HG03060 (cell line): ENCODE measurements at regions not wholly inside any gene's neighbourhood (a gene's known extent, or its start where the extent isn't known, plus 50 kb on each side); places are given as distances from the start of the nearest gene placed in this dataset.

ENCODE experiments used
- ATAC-seq: cut with Tn5 transposase; IDR thresholded peaks from one replicate; pipeline ENCODE4 v1.9.1; 2021; ENCODE audit warnings: low read depth, moderate number of reproducible peaks; ENCODE audit not compliant: unreplicated experiment

DNA sequence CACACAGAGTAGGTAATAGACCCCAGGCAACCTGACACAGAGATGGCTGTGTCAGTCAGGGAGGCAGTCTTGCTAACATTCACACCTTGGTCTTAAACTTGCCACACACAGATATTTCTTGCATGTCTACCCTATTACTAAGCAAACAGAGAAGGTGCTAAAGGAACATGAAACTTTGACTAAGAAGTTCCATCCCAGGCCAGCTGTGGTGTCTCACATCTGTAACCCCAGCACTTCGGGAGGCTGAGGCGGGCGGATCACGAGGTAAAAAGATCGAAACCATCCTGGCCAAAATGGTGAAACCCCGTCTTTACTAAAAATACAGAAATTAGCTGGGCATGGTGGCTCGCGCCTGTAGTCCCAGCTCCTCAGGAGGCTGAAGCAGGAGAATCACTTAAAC is 222.4 kb upstream of the JARID2 start:
- ATAC-seq, result peak; percentile 90

DNA sequence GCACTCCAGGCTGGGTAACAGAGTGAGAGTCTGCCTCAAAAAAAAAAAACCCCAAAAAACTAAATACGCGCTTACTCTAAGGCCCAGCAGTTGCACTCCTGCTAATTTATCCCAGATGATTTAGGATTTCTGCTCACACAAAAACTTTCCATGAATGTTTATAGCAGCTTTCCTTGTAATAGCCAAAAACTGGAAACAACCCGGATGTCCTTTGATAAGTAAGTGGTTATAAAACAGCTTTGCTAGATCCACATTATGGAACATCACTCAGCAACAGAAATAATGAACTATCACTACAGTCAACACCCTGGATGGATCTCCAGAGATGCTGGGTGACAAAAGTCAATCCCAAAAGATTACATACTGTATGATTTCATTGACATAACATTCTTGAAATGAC is 220.4 kb upstream of the JARID2 start:
- no peak for ATAC-seq

DNA sequence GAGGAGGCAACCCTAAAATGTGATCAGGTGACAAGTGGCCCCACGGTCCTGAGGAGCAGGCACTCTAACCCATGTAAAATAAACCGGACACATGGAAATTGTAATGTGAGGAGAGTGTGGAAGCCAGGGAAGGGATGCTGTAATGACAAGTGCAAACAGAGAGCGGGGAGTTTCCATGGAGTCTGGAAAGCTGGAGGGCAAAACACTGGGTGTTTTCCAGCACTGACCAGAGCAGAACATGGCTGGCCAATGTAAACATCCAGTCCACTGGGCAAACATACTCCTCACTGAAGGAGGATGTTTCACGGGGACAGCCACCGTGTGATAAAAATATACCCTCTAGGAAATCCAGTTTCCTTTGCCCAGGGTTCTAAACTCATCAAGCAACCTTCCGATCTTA is 219.0 kb upstream of the JARID2 start:
- ATAC-seq, result no peak

DNA sequence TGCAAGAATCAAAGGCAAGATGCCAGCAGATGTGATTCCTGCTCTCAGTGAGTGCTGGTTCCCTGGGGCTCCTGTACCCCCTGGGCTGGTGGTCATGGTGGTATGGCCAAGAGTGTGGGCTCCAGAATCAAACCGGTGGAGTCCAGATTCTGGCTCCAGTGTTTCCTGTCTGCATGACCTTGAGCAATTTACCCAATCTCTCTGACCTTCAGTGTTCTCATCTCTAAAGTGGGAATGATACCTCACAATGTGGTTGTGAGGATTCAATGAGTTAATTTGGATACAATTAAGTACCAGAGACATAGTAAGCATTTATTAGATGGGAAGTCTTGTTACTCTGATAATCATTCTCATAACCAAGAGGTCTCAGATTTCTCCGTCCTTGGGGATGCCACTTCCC is 218.4 kb upstream of the JARID2 start:
- no peak for ATAC-seq

DNA sequence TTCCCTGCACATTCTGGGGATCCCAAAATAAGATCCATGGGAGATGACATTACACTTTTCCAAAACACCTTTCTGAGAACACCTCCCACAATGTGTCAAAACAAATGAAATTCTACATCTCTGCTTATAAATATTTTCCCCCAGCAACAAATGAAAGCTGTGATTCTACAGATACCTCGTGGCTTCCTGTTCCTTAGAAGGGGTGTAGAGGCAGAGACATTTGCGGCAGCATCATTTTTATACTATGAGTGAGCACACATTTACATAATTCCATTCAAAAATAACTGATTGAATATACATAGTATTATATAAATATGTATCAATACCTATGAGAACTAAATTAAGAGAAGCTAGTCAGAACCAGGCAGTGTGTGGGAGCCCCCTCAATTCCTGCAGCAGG is 213.9 kb upstream of the JARID2 start:
- ATAC-seq, result no peak

DNA sequence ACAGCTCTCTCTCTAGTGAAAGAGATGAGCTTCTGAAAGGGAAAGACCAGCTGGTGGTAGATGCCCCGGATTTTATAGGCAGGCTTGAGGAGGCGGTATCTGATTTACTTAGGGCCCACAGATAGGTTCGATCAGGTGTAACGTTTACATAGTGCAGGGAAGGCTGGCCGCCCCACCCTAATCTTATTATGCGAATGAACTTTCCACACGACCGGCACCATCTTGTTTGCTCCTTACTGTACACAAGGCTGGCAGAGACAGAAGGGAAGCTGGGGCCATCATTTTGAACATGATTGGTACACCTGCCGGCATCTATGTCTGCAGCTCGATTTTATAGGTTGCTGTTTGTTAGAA is 212.0 kb upstream of the JARID2 start:
- no peak for ATAC-seq

DNA sequence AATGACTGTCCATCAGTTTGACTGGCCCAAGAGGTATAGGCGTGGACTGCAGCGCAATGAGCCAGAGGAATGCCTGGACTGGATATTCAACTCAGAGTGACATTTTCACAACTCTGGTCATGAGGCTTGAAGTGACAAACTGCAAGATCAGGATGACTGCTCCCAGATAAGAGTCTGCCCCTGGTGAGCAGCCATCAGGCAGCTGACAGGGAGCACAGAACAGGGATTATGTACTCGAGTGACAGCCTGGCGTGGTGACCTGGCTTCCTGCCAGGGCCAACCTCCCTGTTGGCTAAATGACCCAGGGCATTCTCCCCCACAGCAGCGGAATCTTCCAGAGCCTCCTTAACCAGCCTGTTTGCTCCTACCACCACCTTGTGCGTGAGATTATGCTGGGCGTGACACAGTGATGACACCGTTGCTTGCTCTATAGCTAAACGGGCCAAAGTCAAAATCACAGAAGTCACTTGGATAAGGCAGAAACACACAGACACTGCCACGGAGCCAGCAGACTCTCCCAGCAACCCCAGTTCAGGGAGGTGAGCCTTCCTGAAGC is 209.1 kb upstream of the JARID2 start:
- ATAC-seq, result no peak

DNA sequence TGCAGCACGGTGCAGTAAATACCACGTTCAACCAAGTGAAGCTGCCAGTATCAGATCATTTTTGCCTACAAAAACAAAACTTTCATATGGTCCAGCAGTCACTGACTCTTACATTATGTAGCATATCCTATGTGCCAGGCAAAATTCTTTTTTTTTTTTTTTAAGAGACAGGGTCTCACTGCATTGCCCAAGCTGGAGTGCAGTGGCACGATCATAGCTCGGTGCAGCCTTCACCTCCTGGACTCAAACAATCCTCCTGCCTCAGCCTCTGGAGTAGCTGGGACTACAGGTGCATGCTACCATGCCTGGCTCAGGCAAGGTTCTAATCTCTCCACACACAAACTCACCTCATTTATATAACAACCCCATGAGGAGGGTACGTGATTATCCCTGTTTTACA is 208.6 kb upstream of the JARID2 start:
- ATAC-seq, result no peak

DNA sequence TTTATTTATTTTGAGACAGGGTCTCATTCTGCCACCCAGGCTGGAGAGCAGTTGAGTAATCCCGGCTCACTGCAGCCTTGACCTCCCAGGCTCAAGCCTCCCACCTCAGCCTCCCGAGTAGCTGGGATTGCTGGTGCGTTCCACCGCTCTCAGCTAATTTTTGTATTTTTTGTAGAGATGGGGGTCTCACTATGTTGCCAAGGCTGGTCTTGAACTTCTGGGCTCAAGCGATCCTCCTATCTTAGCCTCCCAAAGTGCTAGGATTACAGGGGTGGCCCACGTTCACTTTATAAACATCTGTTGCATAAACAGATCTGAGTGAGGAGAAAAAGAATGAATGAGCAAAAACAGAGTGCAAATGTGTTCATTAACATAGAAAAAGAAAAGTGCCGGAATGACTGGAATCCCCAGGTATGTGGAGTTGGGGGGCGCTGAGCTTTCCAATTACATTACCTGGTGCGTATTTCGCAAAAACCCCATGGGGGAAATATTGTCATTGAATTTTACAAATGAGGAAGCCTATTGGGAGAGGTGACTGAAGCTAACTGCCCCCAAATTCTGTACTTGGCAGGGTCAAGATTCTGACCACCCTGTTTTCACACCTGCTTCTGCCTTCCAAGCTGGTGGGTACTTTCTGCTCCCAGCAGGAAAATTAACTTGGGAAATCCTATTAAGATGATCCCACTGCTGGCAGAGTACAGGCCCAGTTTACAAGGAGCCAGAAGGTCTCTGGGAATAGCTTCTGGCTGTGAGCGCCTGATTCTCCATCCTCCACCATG is 207.7 kb upstream of the JARID2 start:
- ATAC-seq, result no peak

DNA sequence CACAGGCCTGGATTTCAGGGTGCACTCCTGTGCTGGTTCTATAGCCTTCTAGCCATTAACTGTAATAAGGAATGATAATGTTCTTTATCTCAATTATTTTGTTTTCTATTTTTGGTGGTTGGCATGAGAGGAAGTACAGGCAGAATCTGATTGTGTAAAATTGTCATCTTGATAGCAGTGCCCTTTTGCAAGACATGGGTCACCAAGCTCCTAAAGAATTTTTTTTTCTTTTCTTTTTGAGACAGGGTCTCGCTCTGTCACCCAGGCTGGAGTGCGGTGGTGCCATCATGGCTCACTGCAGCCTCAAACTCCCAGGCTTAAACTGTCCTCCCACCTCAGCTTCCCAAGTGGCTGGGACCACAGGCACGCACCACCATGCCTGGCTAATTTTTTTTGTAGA is 206.7 kb upstream of the JARID2 start:
- ATAC-seq, result no peak

DNA sequence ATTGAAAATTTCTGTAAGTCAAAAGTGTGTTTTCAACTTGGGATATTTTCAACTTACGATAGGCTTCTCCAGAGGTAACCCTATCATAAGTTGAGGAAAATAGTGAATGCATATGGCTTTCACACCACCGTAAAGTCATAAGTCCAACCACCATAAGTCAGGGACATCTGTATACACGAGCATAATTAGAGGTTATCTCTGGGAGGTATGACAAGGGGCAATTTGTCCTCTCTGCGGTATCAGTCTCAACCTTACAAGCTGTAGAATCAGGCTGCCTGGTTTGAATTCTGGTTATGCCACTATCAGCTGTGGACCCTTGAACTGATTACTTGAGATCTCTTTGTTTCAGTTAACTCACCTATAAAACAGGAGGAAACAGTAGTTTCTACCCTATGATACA is 202.9 kb upstream of the JARID2 start:
- ATAC-seq, result no peak

DNA sequence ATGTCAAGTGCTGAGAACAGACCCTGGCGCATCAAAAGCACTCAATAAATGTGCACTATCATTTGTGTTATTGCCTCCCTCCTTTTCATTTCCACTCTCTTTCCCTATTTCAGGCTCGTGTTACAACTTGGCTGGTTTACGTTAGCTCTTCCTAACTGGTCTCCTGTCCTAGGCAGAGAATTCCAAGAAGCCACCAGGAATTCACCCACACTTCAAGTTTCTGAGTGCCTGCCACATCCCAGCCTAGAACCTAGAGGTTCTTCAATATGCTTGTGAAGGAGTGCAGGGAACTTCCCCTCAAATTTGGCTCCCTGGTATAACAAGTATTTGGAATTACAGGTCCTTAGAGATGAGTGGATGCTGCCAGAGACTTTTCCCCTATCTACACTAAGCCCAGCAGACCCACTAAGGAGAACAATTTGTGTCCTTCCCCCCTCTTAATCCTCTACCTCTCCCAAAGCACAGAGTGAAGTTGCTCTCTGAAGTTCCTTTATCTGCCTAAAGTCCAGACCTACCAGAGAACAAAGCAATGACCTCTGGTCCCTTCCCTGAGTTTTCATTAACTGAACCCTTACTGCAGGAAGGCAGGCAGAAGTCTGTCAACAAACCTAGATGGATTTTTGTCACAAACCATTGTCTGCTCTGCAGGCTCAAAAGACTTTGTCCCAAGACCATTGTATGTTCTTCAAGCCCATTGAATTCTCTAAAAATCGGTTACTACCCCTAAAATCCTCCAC is 201.6 kb upstream of the JARID2 start:
- ATAC-seq, result no peak

DNA sequence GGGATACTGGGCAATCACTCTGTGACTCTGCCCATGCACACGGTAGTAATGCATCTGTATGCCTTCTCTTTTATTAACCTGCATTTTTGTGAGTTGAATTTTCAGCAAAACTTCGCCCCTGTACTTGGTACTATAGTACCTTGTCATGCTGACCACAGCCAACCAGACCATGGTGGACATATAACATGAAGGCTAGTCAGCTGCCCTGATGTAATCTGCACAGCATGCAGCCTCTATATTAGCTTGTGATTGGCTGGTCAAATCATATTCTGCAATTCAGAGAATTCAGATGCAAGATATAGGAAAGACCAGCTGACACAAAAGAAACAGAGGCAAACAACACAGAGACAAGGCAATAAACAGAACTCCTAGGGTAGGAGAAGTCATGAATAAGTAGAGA is 200.9 kb upstream of the JARID2 start:
- ATAC-seq, result no peak

DNA sequence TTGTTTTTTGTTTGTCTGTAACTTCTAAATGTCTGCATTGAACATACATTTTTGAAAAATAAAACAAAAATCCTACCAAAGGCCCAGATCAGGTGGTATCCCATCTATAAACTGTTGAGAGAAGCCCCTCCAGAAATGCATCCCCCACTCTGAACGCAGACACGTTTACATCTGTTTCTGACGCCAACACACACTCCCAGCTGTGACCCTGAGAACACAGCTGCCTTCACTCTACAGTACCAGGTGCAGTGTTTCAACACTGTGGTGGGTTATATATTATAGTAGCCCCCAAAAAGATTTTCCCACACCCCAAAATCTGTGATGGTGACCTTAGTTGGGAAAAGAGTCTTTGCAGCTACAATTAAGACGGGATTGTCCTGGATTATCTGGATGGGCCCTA is 199.1 kb upstream of the JARID2 start:
- ATAC-seq, result no peak

DNA sequence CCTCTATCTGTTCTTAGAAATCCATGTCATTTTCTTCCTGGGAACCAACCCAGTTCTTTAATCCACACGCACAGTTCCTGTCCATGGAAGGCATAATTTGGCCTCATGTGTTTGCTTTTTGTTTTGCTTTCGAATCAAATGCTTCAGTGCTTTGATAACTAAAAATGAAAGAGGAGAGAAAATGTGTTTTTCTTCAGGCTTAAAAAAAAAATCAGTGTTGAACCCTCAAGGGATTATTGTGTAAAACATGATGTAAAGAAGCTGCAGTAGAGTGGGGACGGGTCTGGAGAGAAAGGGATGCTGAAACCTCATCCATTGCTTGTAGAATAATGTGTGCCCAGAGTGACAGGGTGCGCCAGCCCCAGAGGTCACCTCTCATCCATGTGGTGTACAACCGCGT is 197.5 kb upstream of the JARID2 start:
- ATAC-seq, result no peak

DNA sequence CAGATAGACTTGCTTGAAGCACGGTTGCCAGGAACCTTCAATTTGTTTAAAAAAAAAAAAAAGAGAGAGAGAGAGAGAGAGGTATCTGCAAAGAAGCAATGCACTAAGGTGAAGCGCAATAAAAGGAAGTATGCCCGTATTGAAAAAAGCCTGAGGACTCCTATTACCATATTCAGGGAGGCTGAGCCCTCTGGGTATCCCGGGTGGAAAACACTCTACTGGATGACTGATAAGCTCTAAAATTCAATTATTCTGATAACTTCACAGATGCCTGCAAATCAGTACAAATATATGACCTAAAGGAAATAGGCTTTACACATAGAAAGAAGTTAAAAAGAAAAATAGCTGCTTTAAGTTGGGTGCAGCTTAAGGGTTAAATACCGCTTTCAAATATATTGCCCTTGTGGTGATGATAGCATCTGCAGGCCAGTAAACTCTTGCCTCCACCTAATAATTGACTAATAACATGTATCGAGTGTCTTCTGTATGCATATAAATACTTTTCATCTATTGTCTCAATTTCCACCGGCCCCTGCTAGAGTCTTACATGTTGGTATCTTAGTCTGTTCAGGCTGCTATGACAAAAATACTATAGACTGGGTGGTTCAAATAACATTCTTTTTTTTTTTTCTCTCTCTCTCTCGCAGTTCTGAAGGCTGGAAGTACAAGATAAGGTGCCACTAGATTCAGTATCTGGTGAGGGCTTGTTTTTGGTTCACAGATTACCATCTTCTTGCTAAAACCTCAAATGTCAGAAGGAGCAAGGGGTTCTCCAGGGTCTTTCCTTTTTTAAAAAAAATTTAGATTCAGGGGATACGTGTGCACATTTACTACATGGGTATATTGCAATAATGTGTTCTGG is 187.4 kb upstream of the JARID2 start:
- ATAC-seq, result no peak

DNA sequence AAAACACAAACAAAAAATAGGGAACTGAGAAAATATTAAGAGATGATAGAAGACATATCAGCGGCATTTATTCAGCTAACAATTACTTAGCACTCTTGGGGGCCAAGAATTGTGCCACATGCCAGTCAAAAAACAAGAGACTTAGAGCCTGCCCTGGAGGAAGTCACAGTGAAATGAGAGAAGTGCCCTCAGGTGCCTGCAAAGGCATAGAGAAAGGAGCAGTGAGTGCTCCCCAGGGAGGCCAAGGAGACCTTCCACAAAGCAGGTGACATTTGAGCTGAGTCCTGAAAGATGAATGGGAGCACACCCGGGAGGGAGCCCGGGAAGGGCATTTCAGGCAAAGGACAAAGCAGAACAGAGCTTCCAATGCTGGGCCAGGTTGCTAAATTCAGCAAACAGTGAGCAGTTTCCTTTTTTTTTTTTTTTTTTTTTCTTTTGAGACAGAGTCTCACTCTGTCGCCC is 184.7 kb upstream of the JARID2 start:
- ATAC-seq, result no peak

DNA sequence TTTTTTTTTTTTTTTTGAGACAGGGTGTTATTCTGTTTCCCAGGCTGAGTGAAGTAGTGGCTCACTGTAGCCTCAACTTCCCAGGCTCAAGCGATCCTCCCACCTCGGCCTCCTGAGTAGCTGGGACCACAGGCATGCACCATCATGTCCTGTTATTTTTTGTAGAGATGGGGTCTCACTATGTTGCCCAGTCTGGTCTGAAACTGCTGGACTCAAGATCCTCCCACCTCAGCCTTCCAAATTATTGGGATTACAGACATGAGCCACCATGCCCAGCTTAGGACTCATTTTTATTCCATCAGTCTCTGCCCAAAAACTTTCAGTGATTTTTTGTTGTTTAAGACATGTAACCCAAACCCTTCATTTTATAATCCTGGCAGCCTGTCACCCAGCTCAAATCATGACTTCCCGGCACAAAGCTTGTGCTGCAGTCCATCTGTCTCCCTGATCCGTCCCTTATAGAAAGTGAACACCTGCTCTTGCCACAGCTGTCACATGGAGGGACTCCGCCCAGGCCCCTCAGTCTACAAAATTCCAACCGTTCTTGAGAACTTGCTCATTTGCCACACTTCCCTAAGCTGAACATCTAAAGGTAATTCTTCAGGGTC is 183.9 kb upstream of the JARID2 start:
- ATAC-seq, result no peak

DNA sequence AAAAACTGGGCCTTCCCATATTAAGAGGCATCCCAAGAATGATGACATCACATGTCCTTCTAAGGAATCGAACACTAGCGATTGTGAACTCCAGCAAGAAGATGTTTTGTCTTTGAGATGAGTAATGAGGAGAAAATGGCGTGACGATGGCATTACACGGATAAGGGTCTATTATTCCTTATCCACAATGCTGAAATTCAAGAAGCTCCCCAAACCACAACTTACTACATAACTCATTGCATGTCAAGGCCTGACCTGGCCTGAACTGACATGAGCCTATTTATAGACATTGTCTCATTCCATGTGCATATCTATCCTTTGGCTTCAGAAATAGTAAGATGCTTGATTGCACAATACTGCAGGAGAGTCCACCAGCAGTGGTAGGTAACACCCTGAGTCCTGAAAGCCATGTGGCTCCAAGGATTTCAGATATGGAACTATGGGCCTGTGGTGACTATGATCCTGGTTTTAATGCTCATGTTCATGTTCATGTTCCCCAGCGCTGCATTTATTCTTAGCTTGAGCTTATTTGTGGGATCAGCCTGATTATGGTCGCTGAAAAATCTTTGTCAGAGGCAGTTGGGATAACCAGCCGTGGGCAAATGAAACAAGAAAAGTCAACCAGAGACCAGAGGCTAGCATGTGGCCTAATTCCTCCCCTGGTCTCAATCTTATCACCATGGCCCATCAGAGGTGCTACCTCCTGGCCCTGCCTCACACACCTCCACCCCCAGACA is 183.2 kb upstream of the JARID2 start:
- no peak for ATAC-seq
